Aorta (tissue), 5 donors: ENCODE measurements at regions not wholly inside any gene's neighbourhood (a gene's known extent, or its start where the extent isn't known, plus 50 kb on each side); places are given as distances from the start of the nearest gene placed in this dataset.
"Not testable (repeated sequence)": the region's sequence is repeated elsewhere in the genome, so short reads cannot be mapped to it uniquely, and the experiment has no call there.

Experiments used
- ATAC-seq: fragments of 200-7000 bp; cut with Tn5 transposase; one replicate; pipeline ENCODE4 v1.9.1; 2022; ENCODE audit warnings: moderate library complexity; ENCODE audit not compliant: low FRiP score
- DNase-seq, 2 donors: peaks; one replicate each; pipeline ENCODE4 v3.0.0-alpha.2; 2020
- H3K27ac ChIP-seq, 2 donors: one replicate each; pipeline ENCODE4 v1.5.1; 2013; ENCODE audit warnings: low read length in 2 of 2, mild to moderate bottlenecking in 2 of 2, moderate library complexity in 2 of 2, control low read depth in 1 of 2, inconsistent platforms in 1 of 2, low read depth in 1 of 2
- H3K27me3 ChIP-seq, 2 donors: one replicate each; pipeline ENCODE4 v1.6.1; 2013; ENCODE audit warnings: control low read depth in 1 of 2, low read length in 1 of 2, mild to moderate bottlenecking in 1 of 2, moderate library complexity in 1 of 2; ENCODE audit not compliant: insufficient read depth in 2 of 2, control insufficient read depth in 1 of 2
- H3K36me3 ChIP-seq, 2 donors: one replicate each; pipeline ENCODE4 v1.6.1; 2013; ENCODE audit warnings: control low read depth in 1 of 2, low read length in 1 of 2, mild to moderate bottlenecking in 1 of 2; ENCODE audit not compliant: insufficient read depth in 2 of 2, control insufficient read depth in 1 of 2
- H3K4me1 ChIP-seq, 2 donors: one replicate each; pipeline ENCODE4 v1.6.1; 2013; ENCODE audit warnings: low read length in 2 of 2, control low read depth in 1 of 2, mild to moderate bottlenecking in 1 of 2, moderate library complexity in 1 of 2; ENCODE audit not compliant: insufficient read depth in 2 of 2, control insufficient read depth in 1 of 2
- H3K4me3 ChIP-seq, 2 donors: one replicate each; pipeline ENCODE4 v1.5.1; 2013; ENCODE audit warnings: low read length in 2 of 2, control low read depth in 1 of 2, mild to moderate bottlenecking in 1 of 2
- H3K9me3 ChIP-seq: one replicate; pipeline ENCODE4 v1.6.1; 2013; ENCODE audit warnings: mild to moderate bottlenecking, low read length; ENCODE audit not compliant: control insufficient read depth
- WGBS, 2 donors: extraction: QIAGEN DNeasy Blood & Tissue Kit; methylation state at CpG; one replicate each; pipeline ENCODE4 v1.1.7; 2013; 5-methylcytosine and 5-hydroxymethylcytosine counted together
- intact Hi-C, 2 donors: fragments of 100-400 bp; cut with DNase I; formaldehyde crosslinking; loops; one replicate each; pipeline versions ENCODE4 v1.14.2 to v1.15.0; 2022
- donor health status: healthy with polysubstance abuse.
- donor health status: Bipolar disorder and iron deficiency.
- donor health status: DM: no; HTN: no; CAD: no.
- donor health status: DM: no; HTN: no; CAD: no.
- donor health status: DM: yes; HTN: yes; CAD: no.

DNA sequence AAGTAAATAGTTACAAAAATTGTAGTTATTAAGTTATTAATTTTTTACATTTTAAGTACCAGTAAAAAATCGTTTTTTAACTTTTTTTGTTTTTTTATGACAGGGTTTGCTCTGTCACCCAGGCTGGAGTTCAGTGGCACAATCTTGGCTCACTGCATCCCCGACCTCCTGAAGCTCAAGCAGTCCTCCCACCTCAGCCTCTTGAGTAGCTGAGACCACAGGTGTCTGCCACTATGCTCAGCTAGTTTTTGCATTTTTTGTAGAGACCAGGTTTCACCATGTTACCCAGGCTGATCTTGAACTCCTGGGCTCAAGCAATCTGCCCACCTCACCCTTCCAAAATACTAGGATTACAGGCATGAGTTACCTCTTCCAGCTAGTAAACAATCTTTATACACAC lies 477.9 kb upstream of the MIR17HG start:
- ATAC-seq: no peak
- intact Hi-C loops: no loop called here
- no peaks in the 10 kb centered on the region for H3K36me3 ChIP-seq
- H3K9me3 ChIP-seq: no peaks in the 10 kb centered on the region
- no peaks in the 10 kb centered on the region for H3K27me3 ChIP-seq
- no peak overlapping the region for H3K4me3 ChIP-seq
- H3K27ac ChIP-seq: no peak overlapping the region
- no peaks in the 10 kb centered on the region for H3K4me1 ChIP-seq
- WGBS, 2 donors: 23 to 30% methylated on average over 2 of the region's 2 CpGs
- no peak for DNase-seq

DNA sequence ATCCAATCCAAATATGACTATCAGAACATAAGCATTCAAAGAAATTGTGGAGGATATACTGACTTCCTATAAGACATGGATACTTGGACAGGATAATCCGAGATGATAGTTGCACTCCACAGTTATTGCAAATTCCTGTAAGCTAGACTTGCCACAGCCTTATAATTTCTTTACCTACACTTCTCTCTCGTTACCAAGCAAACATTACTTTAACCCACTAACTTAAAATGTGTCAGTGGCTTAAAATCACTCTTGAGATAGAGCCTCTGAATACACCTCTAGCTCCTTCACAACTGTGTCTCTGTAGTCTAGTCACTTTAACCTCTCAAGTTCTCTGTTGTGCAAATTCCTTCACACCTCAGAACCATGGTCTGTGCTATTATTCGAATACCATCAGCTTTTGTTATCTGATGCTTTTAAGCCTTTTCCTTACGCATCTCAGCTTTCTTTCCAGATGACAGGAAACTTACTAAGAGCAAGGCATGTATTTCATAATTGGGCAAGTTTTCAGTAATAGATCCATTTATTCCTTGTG lies 474.9 kb upstream of the MIR17HG start:
- Histone ChIP-seq H3K27ac (no peak overlapping the region), H3K4me1 (no peaks in the 10 kb centered on the region), H3K36me3 (no peaks in the 10 kb centered on the region), H3K27me3 (no peaks in the 10 kb centered on the region), H3K4me3 (no peak overlapping the region), H3K9me3 (no peaks in the 10 kb centered on the region)
- intact Hi-C loops: no loop called here
- no peak for ATAC-seq
- DNase-seq: no peak
- WGBS, 2 donors: 65 to 73% methylated on average over 4 of the region's 4 CpGs

DNA sequence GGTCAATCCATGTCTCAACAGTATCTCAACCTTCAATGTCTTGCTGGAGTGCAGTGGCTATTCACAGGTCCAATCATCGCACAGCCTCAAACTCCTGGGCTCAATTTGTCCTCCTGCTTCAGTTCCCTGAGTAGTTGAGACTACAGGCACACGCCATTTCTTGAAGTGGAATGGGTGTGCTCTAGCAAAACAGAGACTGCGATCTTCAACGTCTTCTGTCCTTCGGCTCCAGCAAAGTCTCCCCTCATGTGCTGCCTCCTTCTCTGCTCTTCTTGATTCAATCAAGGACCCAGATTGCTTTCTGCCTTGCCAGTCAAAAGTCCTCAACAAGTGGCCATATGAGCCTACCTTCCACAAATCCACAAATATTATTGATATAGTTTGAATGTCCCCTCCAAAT lies 466.7 kb upstream of the MIR17HG start:
- ATAC-seq (no peak), DNase-seq (no peak)
- no peaks in the 10 kb centered on the region for H3K36me3 ChIP-seq
- intact Hi-C loops: no loop called here
- H3K27me3 ChIP-seq: no peaks in the 10 kb centered on the region
- no peak overlapping the region for H3K4me3 ChIP-seq
- H3K27ac ChIP-seq: no peak overlapping the region
- WGBS, 2 donors: 94 to 95% methylated on average over 5 of the region's 5 CpGs
- H3K9me3 ChIP-seq: peaks cover 1% of the 10 kb centered on the region
- no peaks in the 10 kb centered on the region for H3K4me1 ChIP-seq

DNA sequence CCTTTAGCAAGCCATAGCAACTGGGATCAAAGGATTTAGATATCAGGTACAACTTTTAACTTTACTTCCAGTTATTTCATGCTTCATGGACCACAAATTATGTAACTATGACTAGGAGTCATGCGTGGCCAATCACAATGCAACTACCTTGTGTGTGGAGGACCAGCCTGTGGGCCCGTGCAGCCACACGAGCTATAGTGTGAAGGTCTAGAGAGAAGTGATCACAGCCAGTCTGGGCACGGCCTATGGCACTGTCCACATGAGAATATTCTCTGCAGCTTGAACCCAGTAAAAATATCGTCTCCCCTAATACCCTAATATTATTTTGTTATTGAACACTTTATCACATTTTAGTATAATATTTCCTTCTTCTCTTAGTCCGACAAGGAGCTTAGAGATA lies 464.9 kb upstream of the MIR17HG start:
- intact Hi-C loops: no loop called here
- H3K36me3 ChIP-seq: no peaks in the 10 kb centered on the region
- 80 to 87% methylated on average over 6 of the region's 6 CpGs for WGBS, 2 donors
- no peaks in the 10 kb centered on the region for H3K4me1 ChIP-seq
- peaks cover 1% of the 10 kb centered on the region for H3K9me3 ChIP-seq
- peak in 1 of 2 donors; percentile 39 for DNase-seq
- no peak overlapping the region for H3K4me3 ChIP-seq
- no peak for ATAC-seq
- H3K27ac ChIP-seq: no peak overlapping the region
- no peaks in the 10 kb centered on the region for H3K27me3 ChIP-seq

DNA sequence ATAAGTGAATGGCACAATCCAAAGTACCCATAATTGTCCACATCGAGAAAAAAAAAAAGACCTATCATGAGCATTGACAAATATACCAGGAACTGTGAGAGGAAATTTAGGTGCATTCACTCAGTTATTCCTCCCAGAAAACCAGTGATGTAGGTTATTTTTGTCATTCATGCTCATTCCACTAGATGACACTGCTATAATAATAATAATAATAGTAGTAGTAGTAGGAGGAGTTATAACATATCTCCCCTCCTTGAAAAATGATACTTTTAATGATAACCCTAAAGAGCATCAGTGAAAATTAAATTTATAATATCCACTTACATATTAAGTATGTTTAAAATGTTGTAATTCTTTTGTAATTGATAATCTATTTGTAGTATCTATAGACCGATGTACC lies 463.9 kb upstream of the MIR17HG start:
- peaks cover 1% of the 10 kb centered on the region for H3K9me3 ChIP-seq
- no peak for ATAC-seq
- intact Hi-C loops: no loop called here
- H3K27ac ChIP-seq: no peak overlapping the region
- no peaks in the 10 kb centered on the region for H3K27me3 ChIP-seq
- WGBS, 2 donors: 86 to 93% methylated on average over 2 of the region's 2 CpGs
- DNase-seq: no peak
- no peaks in the 10 kb centered on the region for H3K4me1 ChIP-seq
- no peaks in the 10 kb centered on the region for H3K36me3 ChIP-seq
- no peak overlapping the region for H3K4me3 ChIP-seq

DNA sequence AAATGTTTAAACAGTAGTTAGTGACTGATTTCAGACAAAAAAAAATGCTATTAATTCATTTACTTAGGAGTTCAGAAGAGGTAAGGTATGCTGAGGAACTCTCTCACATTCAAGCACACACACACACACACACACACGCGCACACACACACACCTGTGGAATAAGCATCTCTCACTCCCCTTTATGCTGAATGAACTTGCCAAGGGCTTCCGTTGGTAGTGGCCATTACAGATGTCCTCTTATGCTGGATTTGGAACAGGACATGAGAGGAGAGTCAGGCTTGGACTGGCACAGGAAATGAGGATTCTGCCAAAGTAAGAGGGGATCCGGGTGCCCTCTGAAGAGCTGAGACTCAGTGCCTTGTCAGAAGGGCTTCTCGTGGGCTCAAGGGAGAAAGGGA lies 463.4 kb upstream of the MIR17HG start:
- H3K4me3 ChIP-seq: no peak overlapping the region
- H3K4me1 ChIP-seq: no peaks in the 10 kb centered on the region
- DNase-seq (no peak), ATAC-seq (no peak)
- no peak overlapping the region for H3K27ac ChIP-seq
- WGBS, 2 donors: 65 to 69% methylated on average over 5 of the region's 5 CpGs
- H3K27me3 ChIP-seq: no peaks in the 10 kb centered on the region
- H3K9me3 ChIP-seq: peaks cover 1% of the 10 kb centered on the region
- intact Hi-C loops: no loop called here
- no peaks in the 10 kb centered on the region for H3K36me3 ChIP-seq

DNA sequence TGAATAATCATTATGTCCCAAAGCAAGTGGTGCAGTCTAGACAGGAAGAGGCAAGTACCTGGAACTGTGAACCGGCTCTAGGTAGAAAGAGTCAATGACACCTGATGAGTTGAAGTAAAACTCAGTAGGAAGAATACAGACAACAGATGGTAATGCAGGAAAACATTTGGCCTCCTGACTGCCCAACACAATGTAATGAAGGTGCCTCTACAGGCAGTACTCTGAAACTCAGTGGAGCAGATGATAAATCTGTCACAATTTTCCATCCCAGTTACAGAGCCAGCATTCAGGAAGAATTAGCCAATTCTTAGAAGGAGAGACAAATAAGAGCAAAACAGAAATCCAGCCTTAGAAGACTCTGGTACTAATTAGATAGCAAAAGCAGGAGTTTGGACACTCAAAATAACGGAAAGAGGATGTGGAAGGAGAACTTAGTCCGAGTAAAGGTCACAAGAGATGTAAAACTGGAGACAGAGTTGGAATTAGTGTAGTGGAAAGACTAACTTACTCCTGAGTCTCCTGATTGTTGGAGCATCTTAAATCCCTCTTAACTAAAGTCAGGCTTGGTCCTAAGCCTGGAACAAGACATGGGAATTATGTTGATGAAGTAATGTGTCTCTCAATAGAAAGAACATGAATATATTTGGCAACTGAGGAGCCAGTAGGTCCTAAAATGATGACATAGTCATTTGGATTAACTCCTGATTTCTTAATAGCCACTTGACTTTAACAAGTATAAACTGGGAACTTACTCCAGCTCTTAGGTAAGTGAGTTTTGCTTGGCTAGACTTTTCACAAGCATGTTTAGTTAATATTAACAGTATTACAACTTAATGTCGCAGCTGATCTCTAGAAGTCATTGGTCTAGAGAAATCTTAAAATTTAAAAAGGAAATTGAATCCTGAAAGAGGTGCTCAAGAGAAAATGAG lies 457.3 kb upstream of the MIR17HG start:
- Histone ChIP-seq H3K36me3 (no peaks in the 10 kb centered on the region), H3K4me3 (no peak overlapping the region), H3K9me3 (peaks cover 1% of the 10 kb centered on the region), H3K27me3 (peaks cover 0 to 2% of the 10 kb centered on the region in 2 donors), H3K27ac (no peak overlapping the region), H3K4me1 (no peaks in the 10 kb centered on the region)
- DNase-seq: no peak
- no peak for ATAC-seq
- intact Hi-C loops: no loop called here
- 43 to 47% methylated on average over 4 of the region's 4 CpGs for WGBS, 2 donors

DNA sequence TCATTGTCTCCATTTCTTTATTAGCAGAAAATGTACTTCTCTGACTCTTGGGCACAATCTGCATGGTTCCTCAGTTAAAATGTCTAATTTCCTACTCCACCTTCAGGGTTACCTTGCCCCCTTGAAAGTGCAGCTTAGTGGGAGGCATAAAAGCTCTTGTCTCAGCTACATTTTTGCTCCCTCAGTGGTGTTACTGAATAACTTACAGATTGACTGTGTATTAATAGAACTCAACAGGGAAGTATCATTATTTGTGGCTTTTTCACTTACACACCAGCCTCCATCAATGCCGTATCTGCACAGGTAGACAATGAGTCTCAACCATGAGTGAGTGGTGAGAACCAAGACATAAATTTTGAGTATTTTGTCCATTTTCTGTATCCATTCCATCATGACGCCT lies 456.2 kb upstream of the MIR17HG start:
- Histone ChIP-seq H3K27me3 (peaks cover 0 to 2% of the 10 kb centered on the region in 2 donors), H3K36me3 (no peaks in the 10 kb centered on the region), H3K27ac (no peak overlapping the region), H3K9me3 (peaks cover 1% of the 10 kb centered on the region), H3K4me3 (no peak overlapping the region), H3K4me1 (no peaks in the 10 kb centered on the region)
- DNase-seq (no peak), ATAC-seq (no peak)
- 91% methylated on average over 2 of the region's 2 CpGs for WGBS, 2 donors
- intact Hi-C loops: no loop called here

DNA sequence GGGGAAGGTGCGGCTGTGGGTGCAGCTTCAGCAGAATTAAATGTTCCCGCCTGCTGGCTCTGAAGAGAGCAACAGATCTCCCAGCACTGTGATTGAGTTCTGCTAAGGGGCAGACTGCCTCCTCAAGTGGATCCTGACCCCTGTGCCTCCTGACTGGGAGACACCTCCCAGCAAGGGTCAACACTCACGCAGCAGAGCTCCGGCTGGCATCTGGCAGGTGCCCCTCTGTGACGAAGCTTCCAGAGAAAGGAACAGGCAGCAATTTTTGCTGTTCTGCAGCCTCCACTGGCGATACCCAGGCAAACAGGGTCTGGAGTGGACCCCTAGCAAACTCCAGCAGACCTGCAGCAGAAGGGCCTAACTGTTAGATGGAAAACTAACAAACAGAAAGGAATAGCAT lies 454.3 kb upstream of the MIR17HG start:
- intact Hi-C loops, ATAC-seq, H3K27ac ChIP-seq, H3K9me3 ChIP-seq, H3K4me3 ChIP-seq, H3K4me1 ChIP-seq, H3K36me3 ChIP-seq, H3K27me3 ChIP-seq: not testable (repeated sequence)
- peak in 1 of 2 donors; percentile 37 for DNase-seq
- WGBS, 2 donors: 77% methylated on average over 6 of the region's 6 CpGs
